ENCODE measurements at regions not wholly inside any gene's neighbourhood (a gene's known extent, or its start where the extent isn't known, plus 50 kb on each side); places are given as distances from the start of the nearest gene placed in this dataset.

DNA sequence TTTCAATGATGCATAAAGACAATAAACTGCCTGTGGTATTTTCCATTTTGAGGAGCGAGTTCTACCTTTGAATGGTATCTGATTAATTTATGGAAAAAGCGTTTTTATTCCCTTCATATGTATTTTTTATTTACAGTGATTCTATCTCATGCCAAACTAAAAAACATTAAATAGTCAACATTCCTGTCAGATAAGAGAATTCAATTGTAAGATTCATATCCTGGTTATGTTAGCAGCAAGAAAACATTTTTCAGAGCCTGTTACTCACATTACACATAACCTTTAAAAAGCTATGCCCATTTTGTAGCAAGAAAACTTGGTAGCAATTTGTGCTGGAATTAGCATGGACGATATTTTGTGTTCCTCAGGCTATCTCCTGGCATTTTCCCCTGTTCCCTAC is 55.1 kb upstream of the PRLR start:
- Histone ChIP-seq H3K23ac (ENCODE audit: insufficient read length) (no peak overlapping the region), H3K18ac (ENCODE audit: extremely low read depth, low read length) (no peak overlapping the region), H4K91ac (replicated peaks; ENCODE audit: insufficient read length, low read length) (no peak overlapping the region), H3K14ac (ENCODE audit: insufficient read length) (no peak overlapping the region), H3K4ac (replicated peaks; ENCODE audit: insufficient read length, low read depth, low read length) (no peak overlapping the region), H3K9ac (replicated peaks in 1 of 4; ENCODE audit: extremely low read depth in 1 of 4, low read depth in 3 of 4, low read length in 3 of 4) (no peak overlapping the region), H3K23me2 (ENCODE audit: low read depth, low read length) (no peaks in the 10 kb centered on the region), H2BK5ac (ENCODE audit: low read depth, low read length) (no peak overlapping the region), H3K79me2 (ENCODE audit: control insufficient read depth in 1 of 2, insufficient read depth in 2 of 2, low read length in 2 of 2) (no peaks in the 10 kb centered on the region), H3K4me2 (ENCODE audit: insufficient read depth in 1 of 2, low read depth in 2 of 2, low read length in 2 of 2) (no peak overlapping the region), H2AFZ (ENCODE audit: low read length) (no peak overlapping the region), H2BK20ac (ENCODE audit: low read length) (no peak overlapping the region), H3K56ac (replicated peaks; ENCODE audit: insufficient read length, low read depth, low read length) (no peak overlapping the region), H2BK15ac (ENCODE audit: low read length) (no peak overlapping the region), H4K5ac (ENCODE audit: insufficient read length, low read depth, low read length) (no peak overlapping the region), H2AK5ac (ENCODE audit: low read depth, low read length) (no peak overlapping the region), H2BK120ac (replicated peaks; ENCODE audit: low read depth, low read length) (no peak overlapping the region), H3K36me3 (ENCODE audit: control insufficient read depth in 2 of 4, insufficient read depth in 4 of 4, low read length in 3 of 4) (0 out of 8 replicates have a peak, but pooled peaks cover 0 to 5% (median 0%) of the 10 kb centered on the region in 4 experiments), H3K9me3 (ENCODE audit: insufficient read depth in 2 of 2, low read depth in 1 of 2, low read length in 1 of 2) (peaks cover 7 to 19% of the 10 kb centered on the region in 2 experiments), H3K27ac (ENCODE audit: low read depth, low read length) (no peak overlapping the region), H3K27me3 (replicated peaks in 1 of 4; ENCODE audit: control insufficient read depth in 3 of 4, extremely low read depth in 1 of 4, insufficient read depth in 3 of 4, low read length in 3 of 4) (no peaks in the 10 kb centered on the region), H3K4me3 (ENCODE audit: extremely low read depth in 1 of 4, insufficient read depth in 2 of 4, low read depth in 3 of 4, low read length in 4 of 4) (no peak overlapping the region), H3K79me1 (ENCODE audit: low read depth, low read length) (no peaks in the 10 kb centered on the region), H4K20me1 (replicated peaks in 1 of 2; ENCODE audit: control insufficient read depth in 1 of 2, insufficient read depth in 2 of 2, low read length in 2 of 2) (no peaks in the 10 kb centered on the region), H2BK12ac (ENCODE audit: low read depth, low read length) (no peak overlapping the region), H3K4me1 (replicated peaks in 1 of 4; ENCODE audit: control insufficient read depth in 3 of 4, insufficient read depth in 4 of 4, low read length in 3 of 4) (no peaks in the 10 kb centered on the region), H4K8ac (ENCODE audit: extremely low read depth, insufficient read depth, low read length) (no peak overlapping the region)
- no peak for FAIRE-seq
- WGBS, 2 experiments (ENCODE audit: extremely low coverage in 1 of 2, insufficient coverage in 1 of 2, insufficient read length in 1 of 2, insufficient replicate concordance in 2 of 2, low coverage in 1 of 2, low lambda C conversion rate in 2 of 2, missing lambda C conversion rate in 1 of 2): 91% methylated on average over 3 of the region's 3 CpGs; no CpG with 5 or more reads in 1 of the 2 experiments
- TF ChIP-seq E2F6 (IDR thresholded peaks at IDR 0.05) (no peak), SP2 (IDR thresholded peaks at IDR 0.05; ENCODE audit: low read length) (no peak), SP1 (IDR thresholded peaks at IDR 0.05; ENCODE audit: low read depth, low read length) (no peak), ASH2L (IDR thresholded peaks at IDR 0.05; ENCODE audit: low read length) (no peak)
- POLR2A ChIA-PET (ENCODE audit: partially characterized antibody): no interaction called here
- CTCF ChIA-PET (ENCODE audit: partially characterized antibody): no interaction called here
- DNase-seq (ENCODE audit: low read depth in 1 of 2, low spot score in 2 of 2): no peak

Data from H1 (cell line).